Breast epithelium (tissue), 4 donors: ENCODE measurements at regions not wholly inside any gene's neighbourhood (a gene's known extent, or its start where the extent isn't known, plus 50 kb on each side); places are given as distances from the start of the nearest gene placed in this dataset.

Source experiments
- DNase-seq, 2 donors: peaks; one replicate each; pipeline ENCODE4 v3.0.0-alpha.2; 2019; ENCODE audit warnings: low spot score in 2 of 2
- H3K27ac ChIP-seq, 2 donors: fragments of 200-600 bp; sonication (generic) in 1 of 2; one replicate each; pipeline ENCODE4 v1.5.1; 2016 to 2019; ENCODE audit warnings: mild to moderate bottlenecking in 1 of 2
- H3K27me3 ChIP-seq, 2 donors: fragments of 200-600 bp; sonication (generic) in 1 of 2; one replicate each; pipeline versions ENCODE4 v1.5.1 to v1.6.0; 2017 to 2019; ENCODE audit warnings: control low read depth in 1 of 2, mild to moderate bottlenecking in 1 of 2
- H3K36me3 ChIP-seq: fragments of 200-600 bp; one replicate; pipeline ENCODE4 v1.5.1; 2019
- H3K4me1 ChIP-seq, 2 donors: fragments of 200-600 bp; sonication (generic); one replicate each; pipeline ENCODE4 v1.5.1; 2016 to 2019; ENCODE audit warnings: control low read depth in 1 of 2
- H3K4me3 ChIP-seq, 3 donors: fragments of 200-600 bp; sonication (generic); 1 replicate in 2 of 3; 2 replicates in 1 of 3; pipeline ENCODE4 v1.5.1; 2016 to 2019; ENCODE audit warnings: mild to moderate bottlenecking in 3 of 3, moderate library complexity in 2 of 3
- H3K9me3 ChIP-seq, 2 donors: fragments of 200-600 bp; sonication (generic) in 1 of 2; one replicate each; pipeline ENCODE4 v1.5.1; 2016 to 2019; ENCODE audit warnings: control low read depth in 1 of 2
- POLR2A ChIP-seq: fragments of 450-650 bp; IDR thresholded peaks from one replicate; pipeline ENCODE4 v1.6.1; 2016; ENCODE audit warnings: antibody characterized with exemption, mild to moderate bottlenecking, moderate library complexity
- POLR2AphosphoS5 ChIP-seq, 3 donors: sonication (generic); formaldehyde crosslinking; IDR thresholded peaks; one replicate each; pipeline ENCODE4 v1.6.1; 2017; ENCODE audit warnings: antibody characterized with exemption in 3 of 3
- intact Hi-C: fragments of 100-400 bp; cut with DNase I; formaldehyde crosslinking; loops from one replicate; pipeline ENCODE4 v1.15.1; 2023; ENCODE audit warnings: low total_unique reads
- TF ChIP-seq, protein P1 (sequence below), 3 donors: fragments of 450-650 bp; IDR thresholded peaks; one replicate each; pipeline ENCODE4 v1.5.1; 2016 to 2017; ENCODE audit warnings: antibody characterized with exemption in 3 of 3, mild to moderate bottlenecking in 3 of 3, moderate library complexity in 3 of 3

DNA sequence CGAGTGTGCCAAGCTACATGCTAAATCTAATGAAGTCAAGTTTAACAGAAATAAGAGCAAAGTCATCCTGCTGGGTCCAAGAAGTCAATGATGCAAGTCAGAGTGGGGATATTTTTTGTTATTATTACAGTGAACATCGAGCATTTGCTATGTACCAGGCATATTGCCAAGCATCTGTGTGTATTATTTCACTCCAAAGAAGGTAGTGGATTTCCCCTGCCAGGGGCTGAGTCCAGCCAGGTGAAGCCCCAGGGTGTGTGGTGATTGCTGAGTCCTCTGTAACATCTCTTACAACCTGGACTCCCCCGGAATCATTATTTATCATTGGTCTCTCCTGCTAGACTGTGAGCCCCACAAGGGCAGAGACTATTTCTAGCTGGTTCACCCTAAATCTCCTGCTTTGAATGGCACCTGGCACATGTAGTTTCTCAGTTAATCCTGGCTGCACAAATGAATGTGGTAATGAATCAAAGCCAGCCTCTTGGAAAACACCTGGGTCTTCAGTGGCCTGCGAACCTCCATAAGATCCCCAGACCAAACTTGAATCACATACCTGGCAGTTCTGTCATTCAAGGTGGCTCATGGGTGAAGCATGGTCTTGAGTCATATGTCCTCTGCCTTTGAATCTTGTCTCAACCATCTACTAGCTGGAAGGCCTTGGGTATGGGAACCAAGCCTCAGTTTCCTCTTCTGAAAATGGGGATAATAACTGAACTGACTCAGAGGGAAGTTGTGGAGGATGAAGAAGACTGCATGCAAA, 549.2 kb downstream of the MIAT start:
- no peak overlapping the region for H3K27ac ChIP-seq
- no peak for DNase-seq
- no peak overlapping the region for H3K4me3 ChIP-seq
- intact Hi-C loops, result no loop called here
- H3K36me3 ChIP-seq, result no peaks in the 10 kb centered on the region
- no peak for TF ChIP-seq POLR2A
- TF ChIP-seq POLR2AphosphoS5 (IDR thresholded peaks at IDR 0.05), result no peak
- TF ChIP-seq, protein P1, sequence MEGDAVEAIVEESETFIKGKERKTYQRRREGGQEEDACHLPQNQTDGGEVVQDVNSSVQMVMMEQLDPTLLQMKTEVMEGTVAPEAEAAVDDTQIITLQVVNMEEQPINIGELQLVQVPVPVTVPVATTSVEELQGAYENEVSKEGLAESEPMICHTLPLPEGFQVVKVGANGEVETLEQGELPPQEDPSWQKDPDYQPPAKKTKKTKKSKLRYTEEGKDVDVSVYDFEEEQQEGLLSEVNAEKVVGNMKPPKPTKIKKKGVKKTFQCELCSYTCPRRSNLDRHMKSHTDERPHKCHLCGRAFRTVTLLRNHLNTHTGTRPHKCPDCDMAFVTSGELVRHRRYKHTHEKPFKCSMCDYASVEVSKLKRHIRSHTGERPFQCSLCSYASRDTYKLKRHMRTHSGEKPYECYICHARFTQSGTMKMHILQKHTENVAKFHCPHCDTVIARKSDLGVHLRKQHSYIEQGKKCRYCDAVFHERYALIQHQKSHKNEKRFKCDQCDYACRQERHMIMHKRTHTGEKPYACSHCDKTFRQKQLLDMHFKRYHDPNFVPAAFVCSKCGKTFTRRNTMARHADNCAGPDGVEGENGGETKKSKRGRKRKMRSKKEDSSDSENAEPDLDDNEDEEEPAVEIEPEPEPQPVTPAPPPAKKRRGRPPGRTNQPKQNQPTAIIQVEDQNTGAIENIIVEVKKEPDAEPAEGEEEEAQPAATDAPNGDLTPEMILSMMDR (IDR thresholded peaks at IDR 0.05), result no peak
- H3K9me3 ChIP-seq, result no peaks in the 10 kb centered on the region
- H3K27me3 ChIP-seq, result peaks cover 0 to 9% of the 10 kb centered on the region in 2 donors
- H3K4me1 ChIP-seq, result peaks cover 0 to 5% of the 10 kb centered on the region in 2 donors

DNA sequence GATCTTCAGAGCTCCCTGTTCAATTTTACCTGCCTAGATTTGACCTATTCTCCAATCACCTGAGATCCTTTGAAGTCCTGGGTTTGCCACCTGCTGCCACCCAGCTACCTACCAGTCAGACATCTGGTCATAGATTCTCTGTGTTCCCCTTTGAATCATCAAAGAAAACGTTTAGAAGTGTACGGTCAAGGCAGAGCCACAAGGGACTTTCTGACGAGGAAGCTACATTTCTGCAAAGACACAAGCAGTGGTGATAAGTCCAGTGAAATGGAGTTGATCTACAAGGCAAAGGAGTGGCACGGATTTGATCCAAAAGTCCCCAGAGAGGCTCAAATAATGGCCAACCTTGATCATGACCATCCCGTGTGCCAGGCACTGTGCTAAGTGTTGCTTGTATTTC, 549.9 kb downstream of the MIAT start:
- Histone ChIP-seq H3K4me3 (no peak overlapping the region), H3K27ac (no peak overlapping the region), H3K36me3 (no peaks in the 10 kb centered on the region), H3K9me3 (no peaks in the 10 kb centered on the region), H3K4me1 (peaks cover 0 to 5% of the 10 kb centered on the region in 2 donors), H3K27me3 (peaks cover 0 to 9% of the 10 kb centered on the region in 2 donors)
- intact Hi-C loops, result no loop called here
- TF ChIP-seq, protein P1 (IDR thresholded peaks at IDR 0.05), result no peak
- TF ChIP-seq POLR2AphosphoS5 (IDR thresholded peaks at IDR 0.05) (no peak), POLR2A (no peak)
- DNase-seq, result no peak

DNA sequence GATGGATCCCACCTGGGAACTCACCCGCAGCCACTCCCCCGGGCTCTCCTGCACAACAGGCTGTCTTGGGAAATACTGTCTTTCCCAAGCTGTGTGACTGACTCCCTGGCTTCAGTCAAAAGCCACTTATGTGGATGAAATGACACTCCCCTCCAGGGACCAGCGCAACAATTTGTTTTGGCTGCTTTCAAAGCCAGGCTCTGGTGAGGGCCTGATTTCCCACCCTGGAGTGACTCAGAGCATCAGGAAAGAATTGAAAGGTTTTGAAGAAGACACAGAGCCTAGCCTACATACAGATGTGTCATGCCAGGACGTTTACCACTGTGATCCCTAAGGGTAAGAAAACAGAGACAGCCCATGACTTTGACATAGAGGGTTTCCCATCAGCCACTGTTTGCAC, 550.5 kb downstream of the MIAT start:
- Histone ChIP-seq H3K9me3 (no peaks in the 10 kb centered on the region), H3K36me3 (no peaks in the 10 kb centered on the region), H3K27ac (no peak overlapping the region), H3K4me3 (no peak overlapping the region), H3K27me3 (peaks cover 0 to 9% of the 10 kb centered on the region in 2 donors), H3K4me1 (peaks cover 0 to 2% of the 10 kb centered on the region in 2 donors)
- TF ChIP-seq POLR2AphosphoS5 (IDR thresholded peaks at IDR 0.05) (no peak), POLR2A (no peak)
- TF ChIP-seq, protein P1 (IDR thresholded peaks at IDR 0.05), result no peak
- intact Hi-C loops, result no loop called here
- no peak for DNase-seq

DNA sequence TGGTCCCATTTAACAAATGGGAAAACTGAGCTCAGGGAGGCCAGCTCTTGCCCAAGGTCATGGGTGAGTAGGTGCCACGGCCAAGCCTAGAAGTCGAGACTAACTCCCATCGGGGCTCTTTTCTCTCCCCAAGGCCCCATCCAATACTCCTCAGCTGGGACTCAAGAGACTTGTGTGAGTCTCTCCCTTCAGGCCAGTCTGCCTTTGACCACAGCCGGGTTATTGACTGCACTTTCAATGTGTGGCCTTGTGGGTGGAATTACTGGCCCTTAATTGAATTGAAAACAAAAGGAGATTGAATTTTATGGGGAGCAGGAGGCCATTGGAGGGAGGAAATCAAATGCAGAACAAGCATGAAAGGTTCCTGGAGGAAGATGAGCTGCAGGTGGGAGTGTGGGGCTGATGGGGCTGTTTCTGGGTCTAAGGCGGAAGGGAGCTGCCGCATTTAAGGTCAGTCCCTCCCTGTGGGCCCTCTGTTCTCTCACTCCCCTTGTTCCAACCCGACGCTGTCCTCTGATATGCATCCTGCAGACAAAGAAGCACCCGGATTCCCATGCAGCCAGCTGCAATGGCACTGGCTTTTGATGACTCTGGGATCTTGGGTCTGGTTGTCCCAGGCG, 552.8 kb downstream of the MIAT start:
- intact Hi-C loops, result no loop called here
- peaks cover 0 to 4% of the 10 kb centered on the region in 2 donors for H3K27me3 ChIP-seq
- H3K36me3 ChIP-seq, result no peaks in the 10 kb centered on the region
- H3K9me3 ChIP-seq, result no peaks in the 10 kb centered on the region
- H3K4me1 ChIP-seq, result no peaks in the 10 kb centered on the region
- DNase-seq, result no peak
- TF ChIP-seq, protein P1 (IDR thresholded peaks at IDR 0.05), result no peak
- TF ChIP-seq POLR2A (no peak), POLR2AphosphoS5 (IDR thresholded peaks at IDR 0.05) (no peak)
- H3K4me3 ChIP-seq, result no peak overlapping the region
- H3K27ac ChIP-seq, result no peak overlapping the region

DNA sequence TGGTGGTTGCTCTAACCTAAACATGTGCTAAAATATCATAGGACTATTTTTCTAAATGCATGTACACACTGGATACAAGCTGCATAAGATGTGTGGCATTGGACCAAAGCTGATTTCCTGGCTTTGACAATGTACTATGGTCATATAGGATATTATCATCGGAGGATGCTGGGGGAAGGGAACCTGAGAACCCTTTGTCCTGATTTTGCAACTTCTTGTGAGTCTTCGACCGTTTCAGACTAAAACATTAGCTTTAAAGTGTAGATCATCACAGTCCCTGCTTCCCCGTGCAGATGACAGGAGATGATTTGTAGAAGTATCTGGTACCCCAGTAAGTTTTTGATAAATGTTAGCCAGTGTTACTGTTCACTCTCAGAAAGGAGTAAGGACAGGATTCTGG, 554.7 kb downstream of the MIAT start:
- no peak overlapping the region for H3K4me3 ChIP-seq
- H3K27ac ChIP-seq, result peak overlapping the region in 1 of 2 donors; percentile 17
- no peak for DNase-seq
- intact Hi-C loops, result no loop called here
- TF ChIP-seq, protein P1 (IDR thresholded peaks at IDR 0.05), result no peak
- TF ChIP-seq POLR2A (no peak), POLR2AphosphoS5 (IDR thresholded peaks at IDR 0.05) (no peak)
- H3K4me1 ChIP-seq, result no peaks in the 10 kb centered on the region
- peaks cover 0 to under 1% of the 10 kb centered on the region in 2 donors for H3K27me3 ChIP-seq
- H3K36me3 ChIP-seq, result no peaks in the 10 kb centered on the region
- H3K9me3 ChIP-seq, result no peaks in the 10 kb centered on the region
